Stimulated activated CD4-positive, alpha-beta T cell treated with anti-CD3 and anti-CD28 coated beads, Interleukin-12 subunit alpha, Interleukin-12 subunit beta, amount 100 ng/mL, for 48 hours (primary cell): ENCODE measurements at regions not wholly inside any gene's neighbourhood (a gene's known extent, or its start where the extent isn't known, plus 50 kb on each side); places are given as distances from the start of the nearest gene placed in this dataset.

Source experiments
- DNase-seq, 3 donors: peaks; one replicate each; pipeline ENCODE4 v3.0.0-alpha.2; 2020; ENCODE audit warnings: low read depth in 2 of 3, low spot score in 1 of 3

DNA sequence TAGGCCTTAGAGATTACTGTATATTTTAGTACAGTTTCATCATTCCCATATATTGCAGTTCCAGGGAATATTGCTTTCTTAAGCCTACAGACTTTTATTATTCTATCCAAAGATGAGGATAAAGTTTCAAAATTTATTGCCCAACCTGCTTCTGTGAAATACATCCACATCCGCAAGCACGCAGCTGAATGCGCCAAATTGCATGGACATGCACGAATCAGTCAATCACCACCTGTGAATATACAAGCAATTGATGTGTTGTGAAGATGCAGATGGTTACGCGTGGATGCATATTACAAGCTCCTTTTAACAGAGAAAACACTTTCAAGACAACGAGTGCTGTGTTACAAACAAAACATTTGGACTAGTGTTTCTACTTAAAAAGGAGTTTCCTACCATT is 577.8 kb upstream of the PLXNA2 start:
- DNase-seq = no peak

DNA sequence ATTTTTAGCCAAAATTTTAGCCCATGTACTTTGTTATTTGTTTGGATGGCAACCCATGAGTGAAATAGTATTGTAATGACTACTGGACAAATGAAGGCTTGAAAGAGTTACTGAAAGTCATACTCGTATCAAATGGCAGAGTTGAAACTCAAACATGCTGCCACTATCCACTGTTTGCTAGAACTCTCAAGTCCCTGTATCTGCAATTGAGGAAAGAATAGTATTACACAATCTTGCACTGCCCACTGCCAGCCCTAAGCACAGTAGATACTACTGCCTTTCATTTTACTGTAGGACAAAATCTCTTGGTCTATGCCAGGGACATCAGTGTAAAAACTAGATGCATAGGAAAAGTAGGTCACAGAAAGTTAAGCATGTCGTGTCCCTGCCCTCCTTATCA is 581.1 kb upstream of the PLXNA2 start:
- no peak for DNase-seq

GRCh38 chr1:208829595-208829994 is 585.4 kb upstream of the PLXNA2 start:
- no peak for DNase-seq

DNA sequence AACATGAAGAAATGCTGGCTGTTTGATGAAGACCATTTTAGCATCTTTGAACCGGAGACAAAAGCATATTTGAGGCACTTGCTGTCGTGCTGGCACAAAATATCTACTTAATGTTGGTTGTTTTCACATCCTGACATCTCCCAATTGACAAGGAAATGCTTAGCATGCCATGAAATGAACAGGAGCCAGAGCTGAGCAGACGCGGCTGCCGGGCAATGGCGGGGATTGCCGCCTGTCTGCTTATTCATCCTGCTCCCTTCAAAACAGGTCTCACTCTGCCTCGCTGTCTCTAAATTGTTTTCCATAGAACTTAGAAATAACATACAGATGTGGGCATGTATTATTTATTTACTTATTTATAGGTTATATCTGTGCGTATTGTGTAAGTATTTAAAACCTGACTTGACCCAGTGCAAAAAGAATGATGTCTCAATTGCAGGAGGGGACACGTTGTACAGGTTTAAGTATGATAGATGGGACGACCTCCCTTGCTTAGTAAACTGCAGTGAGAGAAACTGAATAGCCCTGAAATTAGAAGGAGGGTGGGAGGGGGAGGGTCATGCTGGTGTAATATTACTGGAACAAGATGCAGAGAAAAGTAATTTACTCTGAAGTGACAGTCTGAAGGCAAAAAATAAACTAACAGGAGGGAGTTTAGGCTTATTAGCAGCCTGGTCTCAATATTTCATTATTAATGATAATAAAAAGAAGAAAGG is 590.4 kb upstream of the PLXNA2 start:
- no peak for DNase-seq

GRCh38 chr1:208835097-208835463 is 590.9 kb upstream of the PLXNA2 start:
- no peak for DNase-seq

- no peak for DNase-seq
Observed at GRCh38 chr1:208835781-208836180, 591.6 kb upstream of the PLXNA2 start.

- no peak for DNase-seq
Observed at GRCh38 chr1:208837242-208837641, 593.1 kb upstream of the PLXNA2 start.

GRCh38 chr1:208841436-208841835 is 597.3 kb upstream of the PLXNA2 start:
- DNase-seq = no peak

GRCh38 chr1:208842451-208842850 is 598.3 kb upstream of the PLXNA2 start:
- DNase-seq = no peak

DNA sequence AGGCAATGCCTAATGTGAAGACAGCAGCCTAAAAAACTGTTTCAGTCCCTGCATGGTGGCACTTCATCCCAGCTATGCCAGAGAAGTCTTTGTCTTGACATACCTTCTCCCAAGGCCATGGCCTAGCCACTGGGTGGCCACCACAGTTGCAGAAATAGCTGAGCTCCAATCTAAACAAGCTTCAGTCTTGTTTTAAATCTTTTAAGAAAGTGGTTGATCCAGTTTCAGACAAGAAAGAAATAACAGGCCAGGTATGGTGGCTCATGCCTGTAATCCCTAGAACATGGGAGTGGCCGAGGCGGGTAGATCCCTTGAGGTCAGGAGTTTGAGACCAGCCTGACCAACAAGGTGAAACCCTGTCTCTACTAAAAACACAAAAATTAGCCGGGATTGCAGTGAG is 600.0 kb upstream of the PLXNA2 start:
- no peak for DNase-seq

- DNase-seq = no peak
Observed at GRCh38 chr1:208848854-208849253, 604.7 kb upstream of the PLXNA2 start.

GRCh38 chr1:208850442-208850841 is 606.3 kb upstream of the PLXNA2 start:
- DNase-seq = no peak

DNA sequence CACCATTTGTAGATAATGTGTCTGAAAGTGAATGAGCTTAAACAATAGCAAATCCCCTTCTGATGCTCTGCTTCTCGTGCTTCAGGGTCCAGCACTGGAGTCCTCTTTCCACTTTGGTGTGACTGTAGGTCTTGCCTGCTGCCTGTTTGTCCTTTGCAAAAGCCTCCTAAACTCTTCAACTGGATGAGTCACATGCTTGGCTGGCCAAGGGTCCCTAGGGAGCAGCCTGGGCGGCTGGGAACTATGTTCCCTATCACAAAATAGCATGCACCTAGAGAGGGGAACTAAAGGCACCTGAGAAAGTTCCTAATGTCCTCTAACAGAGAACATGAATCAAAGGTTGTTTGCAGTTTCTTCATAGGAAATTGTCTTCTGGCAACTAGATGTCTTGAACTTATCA is 607.2 kb upstream of the PLXNA2 start:
- DNase-seq = no peak

DNA sequence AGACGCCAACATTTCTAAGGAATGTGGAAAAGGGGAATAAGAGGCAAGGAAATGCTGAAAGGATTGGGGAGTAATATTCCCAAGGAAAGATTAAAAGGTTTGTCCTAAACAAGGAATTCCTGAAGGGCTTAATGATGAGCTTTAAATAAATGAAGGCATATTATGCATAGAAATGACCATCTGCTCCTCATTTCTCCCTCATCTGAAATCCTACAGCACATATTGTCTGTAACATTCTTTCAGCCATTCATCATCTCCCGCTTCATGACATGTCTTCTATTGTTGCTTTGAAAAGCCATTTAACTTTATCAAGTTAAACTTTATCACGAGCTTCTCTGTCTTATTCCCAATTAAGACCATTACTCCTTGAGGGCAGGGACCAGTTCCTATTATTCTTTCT is 608.7 kb upstream of the PLXNA2 start:
- no peak for DNase-seq

DNA sequence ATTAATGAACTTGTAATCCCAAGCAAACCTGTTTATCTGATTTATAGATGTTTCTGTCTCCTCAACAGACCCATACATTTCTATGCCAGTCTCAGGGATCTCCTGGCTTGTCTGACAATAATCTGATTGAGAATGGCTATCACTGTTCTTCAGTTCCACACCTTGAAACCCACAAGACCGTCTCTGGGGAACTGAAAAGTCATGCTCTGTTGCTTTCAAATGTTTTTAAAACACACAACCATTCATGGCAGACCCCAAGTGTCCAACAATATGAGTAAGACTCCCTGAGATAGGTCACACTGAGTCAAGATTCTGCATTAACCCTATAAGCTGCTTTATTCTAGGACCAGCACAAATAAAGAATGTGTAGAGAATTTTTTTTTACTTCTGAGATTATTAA is 611.2 kb upstream of the PLXNA2 start:
- no peak for DNase-seq

DNA sequence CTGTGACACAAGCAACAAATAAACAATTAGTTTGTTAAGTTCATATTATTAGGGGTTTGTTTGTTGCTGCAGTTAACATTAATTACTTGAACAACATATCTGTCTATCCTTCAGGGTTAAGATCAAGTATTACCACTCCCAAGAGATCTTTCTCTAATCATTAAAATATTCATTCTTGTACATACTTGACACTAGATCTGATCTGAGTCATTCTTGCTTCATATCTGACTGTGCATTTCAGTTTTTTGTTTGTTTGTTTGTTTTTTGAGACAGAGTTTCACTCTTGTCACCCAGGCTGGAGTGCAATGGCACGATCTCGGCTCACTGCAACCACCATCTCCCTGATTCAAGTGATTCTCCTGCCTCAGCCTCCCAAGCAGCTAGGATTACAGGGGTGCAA is 613.3 kb upstream of the PLXNA2 start:
- no peak for DNase-seq

GRCh38 chr1:208858738-208859137 is 614.6 kb upstream of the PLXNA2 start:
- no peak for DNase-seq

DNA sequence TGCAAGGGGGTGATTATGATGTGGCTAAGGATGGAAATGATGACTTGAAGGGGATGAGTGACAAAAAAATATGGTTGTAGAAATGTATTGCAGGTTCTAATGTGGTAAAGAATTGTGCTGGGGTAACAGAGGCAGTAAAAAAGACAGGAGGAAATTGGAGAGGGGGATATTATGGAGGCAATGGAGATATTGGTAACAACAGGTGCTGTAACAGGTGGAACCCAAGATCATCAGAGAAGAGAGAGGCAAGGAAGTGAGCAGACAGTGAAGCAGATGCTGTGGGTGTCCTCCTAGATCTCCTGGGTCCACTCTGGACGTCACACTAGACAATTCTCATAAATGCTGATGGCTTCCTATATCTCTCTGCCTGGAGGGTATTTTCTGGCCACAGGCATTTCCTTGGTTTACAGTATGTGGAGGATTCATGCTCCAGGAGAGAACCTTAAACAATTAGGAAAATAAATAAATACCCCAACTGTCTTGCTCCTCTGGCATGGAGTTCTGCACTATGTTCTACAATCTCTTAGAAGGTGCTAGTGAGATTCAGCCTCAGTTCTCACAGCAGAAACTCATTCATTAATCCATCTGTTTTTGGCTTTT is 620.3 kb upstream of the PLXNA2 start:
- DNase-seq = no peak

- DNase-seq = no peak
Observed at GRCh38 chr1:208866386-208866955, 622.3 kb upstream of the PLXNA2 start.

DNA sequence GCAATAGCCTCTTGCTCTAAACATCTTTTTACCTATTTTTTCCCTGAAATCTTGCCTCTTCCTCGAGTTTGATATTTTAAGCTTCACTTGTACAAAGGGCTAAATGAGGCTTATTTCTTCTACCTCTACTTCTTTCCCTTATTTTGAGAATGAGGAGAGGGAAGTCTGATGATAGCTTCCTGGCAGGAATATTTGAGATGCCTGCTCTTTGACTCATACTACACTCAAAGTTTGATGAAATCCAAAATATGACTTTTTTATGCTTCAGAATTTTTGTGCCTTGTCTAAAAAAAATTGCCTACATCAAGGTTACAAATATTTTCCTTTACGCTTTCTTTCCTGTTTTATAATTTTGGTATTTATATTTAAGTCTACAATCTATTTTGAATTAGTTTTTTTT is 624.4 kb upstream of the PLXNA2 start:
- DNase-seq = no peak

DNA sequence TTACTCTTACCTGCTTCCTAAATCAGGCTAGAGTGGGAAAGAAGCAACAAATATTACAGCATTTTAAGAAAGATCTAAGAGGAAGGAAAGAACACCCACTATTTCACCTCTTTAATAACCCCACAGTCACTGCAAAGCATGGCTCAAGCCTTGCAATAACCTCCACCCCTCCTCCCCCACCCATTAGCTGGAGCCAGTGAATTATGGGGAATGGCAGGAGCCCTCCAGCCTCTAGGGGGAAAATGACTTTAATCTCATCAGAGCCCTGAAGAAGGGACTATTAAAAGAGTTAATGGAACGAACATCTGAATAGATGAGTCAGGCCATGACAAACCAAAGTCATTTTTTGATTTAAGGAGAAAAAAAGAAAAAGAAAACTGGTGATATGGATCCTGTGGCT is 630.7 kb upstream of the PLXNA2 start:
- no peak for DNase-seq

DNA sequence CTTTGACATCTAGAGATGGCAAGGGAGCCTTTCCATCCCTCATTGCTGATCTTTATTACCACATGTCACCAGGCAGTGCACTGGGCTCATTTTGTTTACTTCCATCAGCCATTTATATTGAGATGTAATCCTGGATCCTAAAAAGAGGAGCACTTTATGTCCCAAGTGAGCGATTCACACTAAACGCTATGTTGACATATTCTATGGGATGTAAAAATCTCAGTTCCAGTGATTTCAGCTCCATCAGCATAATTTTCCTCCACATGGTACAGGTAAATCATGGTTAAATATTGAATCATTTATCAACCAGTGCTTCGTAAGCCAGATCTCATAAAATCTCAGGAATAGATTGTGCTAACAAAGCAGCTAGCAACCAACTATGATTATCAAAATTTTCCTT is 634.8 kb upstream of the PLXNA2 start:
- DNase-seq = no peak
